HEK293 (cell line): ENCODE measurements at regions not wholly inside any gene's neighbourhood (a gene's known extent, or its start where the extent isn't known, plus 50 kb on each side); places are given as distances from the start of the nearest gene placed in this dataset.

Experiments used
- CTCF ChIA-PET: fragments of 350-600 bp; formaldehyde crosslinking; extraction: SDS; loops from one replicate; lab custom pipeline; 2021; ENCODE audit warnings: antibody characterized with exemption; lab: Yijun Ruan, JAX
- POLR2A ChIA-PET: fragments of 300-600 bp; formaldehyde crosslinking; extraction: SDS; loops from one replicate; lab custom pipeline; 2020; ENCODE audit warnings: antibody characterized with exemption, inconsistent platforms; lab: Yijun Ruan, JAX
- H3K27ac ChIP-seq: fragments of 200-500 bp; sonication (Bioruptor generic); 2 replicates; pipeline ENCODE4 v1.5.1; 2014; ENCODE audit warnings: low read depth, low read length, control low read depth, inconsistent platforms; ENCODE audit errors: extremely low read depth
- H3K36me3 ChIP-seq, 2 experiments: fragments of 200-500 bp in 1 of 2; sonication (Bioruptor generic) in 1 of 2; 1 replicate in 1 of 2; 2 replicates in 1 of 2; pipeline ENCODE4 v1.5.1; 2014 to 2017; ENCODE audit warnings: inconsistent platforms in 2 of 2, low read length in 2 of 2; ENCODE audit not compliant: control insufficient read depth in 2 of 2, insufficient read depth in 1 of 2
- H3K4me1 ChIP-seq: fragments of 200-500 bp; sonication (Bioruptor generic); 2 replicates; pipeline ENCODE4 v1.5.1; 2014; ENCODE audit warnings: mild to moderate bottlenecking, low read length, inconsistent platforms; ENCODE audit not compliant: control insufficient read depth, insufficient read depth
- H3K4me3 ChIP-seq: 2 replicates; pipeline ENCODE4 v1.5.1; 2011; ENCODE audit warnings: low read depth, mild to moderate bottlenecking, control low read depth, low read length, moderate library complexity
- H3K9me3 ChIP-seq: fragments of 200-500 bp; sonication (Bioruptor generic); 2 replicates; pipeline ENCODE4 v1.5.1; 2014; ENCODE audit warnings: low read depth, low read length, inconsistent platforms; ENCODE audit not compliant: control insufficient read depth, insufficient read depth
- CTCF ChIP-seq: fragments of 450-650 bp; formaldehyde crosslinking; IDR thresholded peaks from 2 replicates; pipeline ENCODE4 v1.5.1; 2016; ENCODE audit warnings: missing biosample characterization, missing genetic modification characterization
- EGR2 ChIP-seq: fragments of 450-650 bp; formaldehyde crosslinking; IDR thresholded peaks from 2 replicates; pipeline ENCODE4 v1.5.1; 2016; ENCODE audit warnings: low read depth, missing biosample characterization, missing genetic modification characterization
- GLI4 ChIP-seq: fragments of 450-650 bp; formaldehyde crosslinking; IDR thresholded peaks from 2 replicates; pipeline ENCODE4 v1.5.1; 2016; ENCODE audit warnings: missing biosample characterization, missing genetic modification characterization
- KLF17 ChIP-seq: fragments of 450-650 bp; formaldehyde crosslinking; IDR thresholded peaks from 2 replicates; pipeline ENCODE4 v1.5.1; 2016; ENCODE audit warnings: missing biosample characterization, missing genetic modification characterization
- PATZ1 ChIP-seq: fragments of 450-650 bp; formaldehyde crosslinking; IDR thresholded peaks from 2 replicates; pipeline ENCODE4 v1.5.1; 2016; ENCODE audit warnings: missing biosample characterization, missing genetic modification characterization
- PRDM6 ChIP-seq: fragments of 450-650 bp; formaldehyde crosslinking; IDR thresholded peaks from 2 replicates; pipeline ENCODE4 v1.5.1; 2017; ENCODE audit warnings: missing biosample characterization, missing genetic modification characterization
- SETDB1 ChIP-seq: IDR thresholded peaks from one replicate; pipeline ENCODE4 v1.6.1; 2017; ENCODE audit warnings: mild to moderate bottlenecking, low read length, moderate library complexity, mixed read lengths; ENCODE audit not compliant: insufficient read length
- ZBTB17 ChIP-seq: fragments of 450-650 bp; formaldehyde crosslinking; IDR thresholded peaks from 2 replicates; pipeline ENCODE4 v1.5.1; 2016; ENCODE audit warnings: missing biosample characterization, missing genetic modification characterization
- ZBTB44 ChIP-seq: fragments of 450-650 bp; IDR thresholded peaks from 2 replicates; pipeline ENCODE4 v1.5.1; 2018; ENCODE audit warnings: missing biosample characterization, mild to moderate bottlenecking, missing genetic modification characterization
- ZNF112 ChIP-seq: fragments of 450-650 bp; formaldehyde crosslinking; IDR thresholded peaks from 2 replicates; pipeline ENCODE4 v1.5.0; 2017; ENCODE audit warnings: missing biosample characterization, missing genetic modification characterization
- ZNF133 ChIP-seq: fragments of 450-650 bp; formaldehyde crosslinking; IDR thresholded peaks from 2 replicates; pipeline ENCODE4 v1.5.1; 2016; ENCODE audit warnings: missing biosample characterization, missing genetic modification characterization
- ZNF202 ChIP-seq: fragments of 450-650 bp; formaldehyde crosslinking; IDR thresholded peaks from 2 replicates; pipeline ENCODE4 v1.5.1; 2016; ENCODE audit warnings: missing biosample characterization, missing genetic modification characterization, borderline replicate concordance
- ZNF23 ChIP-seq: fragments of 450-650 bp; formaldehyde crosslinking; IDR thresholded peaks from 2 replicates; pipeline ENCODE4 v1.5.1; 2016; ENCODE audit warnings: missing biosample characterization, missing genetic modification characterization, borderline replicate concordance
- ZNF280D ChIP-seq: fragments of 450-650 bp; formaldehyde crosslinking; IDR thresholded peaks from 2 replicates; pipeline ENCODE4 v1.5.1; 2016; ENCODE audit warnings: missing biosample characterization, missing genetic modification characterization
- ZNF391 ChIP-seq: fragments of 450-650 bp; formaldehyde crosslinking; IDR thresholded peaks from 2 replicates; pipeline ENCODE4 v1.5.1; 2016; ENCODE audit warnings: low read depth, missing biosample characterization, missing genetic modification characterization, borderline replicate concordance
- ZNF555 ChIP-seq: fragments of 450-650 bp; formaldehyde crosslinking; conservative IDR thresholded peaks from 2 replicates; pipeline ENCODE4 v1.5.1; 2017; ENCODE audit warnings: missing biosample characterization, mild to moderate bottlenecking, missing genetic modification characterization, inconsistent platforms
- ZNF561 ChIP-seq: fragments of 450-650 bp; IDR thresholded peaks from 2 replicates; pipeline ENCODE4 v1.5.1; 2018; ENCODE audit warnings: missing biosample characterization, missing genetic modification characterization, borderline replicate concordance
- ZNF596 ChIP-seq: fragments of 450-650 bp; IDR thresholded peaks from 2 replicates; pipeline ENCODE4 v1.5.0; 2018; ENCODE audit warnings: missing biosample characterization, mild to moderate bottlenecking, missing genetic modification characterization, moderate library complexity
- ZNF658 ChIP-seq: fragments of 450-650 bp; formaldehyde crosslinking; IDR thresholded peaks from 2 replicates; pipeline ENCODE4; 2016; ENCODE audit warnings: missing biosample characterization, missing genetic modification characterization
- ZNF76 ChIP-seq: fragments of 450-650 bp; formaldehyde crosslinking; IDR thresholded peaks from 2 replicates; pipeline ENCODE4; 2016; ENCODE audit warnings: low read depth, missing biosample characterization, missing genetic modification characterization, borderline replicate concordance
- ZSCAN30 ChIP-seq: fragments of 450-650 bp; IDR thresholded peaks from 2 replicates; pipeline ENCODE4 v1.5.1; 2018; ENCODE audit warnings: missing biosample characterization, mild to moderate bottlenecking, missing genetic modification characterization, moderate library complexity

- no peaks in the 10 kb centered on the region for H3K9me3 ChIP-seq
- CTCF ChIA-PET, result interaction anchor here (0.7 to 1.6 kb wide), 5 partner anchors 70 to 465 kb away, joined by 3 to 5 read pairs (median 4); no protein-coding TSS in a partner anchor
- TF ChIP-seq ZNF202 (tag by site-specific recombination) (no peak), ZBTB17 (tag by site-specific recombination) (no peak), ZNF596 (tag by site-specific recombination) (no peak), ZNF112 (no peak), ZSCAN30 (tag by site-specific recombination) (no peak), KLF17 (tag by site-specific recombination) (no peak), ZNF561 (no peak), PRDM6 (tag by site-specific recombination) (no peak), ZNF391 (tag by site-specific recombination) (no peak), EGR2 (tag by site-specific recombination) (no peak), ZNF76 (tag by site-specific recombination) (no peak), ZNF658 (tag by site-specific recombination) (no peak)
- TF ChIP-seq, all 188 proteins: peak for 0
- H3K27ac ChIP-seq, result no peak overlapping the region
- H3K4me3 ChIP-seq, result no peak overlapping the region
- POLR2A ChIA-PET, result no interaction called here
- H3K36me3 ChIP-seq, result no peaks in the 10 kb centered on the region
- H3K4me1 ChIP-seq, result no peaks in the 10 kb centered on the region
Observed at GRCh38 chr2:37425408-37425807, 81.0 kb downstream of the QPCT start.

- ChIA-PET CTCF (no interaction called here), POLR2A (no interaction called here)
- Histone ChIP-seq H3K36me3 (no peaks in the 10 kb centered on the region), H3K9me3 (no peaks in the 10 kb centered on the region), H3K27ac (no peak overlapping the region), H3K4me1 (no peaks in the 10 kb centered on the region), H3K4me3 (no peak overlapping the region)
- TF ChIP-seq ZNF133 (tag by site-specific recombination), result no peak
Observed at GRCh38 chr2:37427241-37427640, 82.8 kb downstream of the QPCT start.

GRCh38 chr2:37436323-37436722 is 91.9 kb downstream of the QPCT start:
- POLR2A ChIA-PET, result no interaction called here
- TF ChIP-seq SETDB1, result no peak
- no peak for TF ChIP-seq ZNF280D (tag by site-specific recombination)
- no peak for TF ChIP-seq ZNF23 (tag by site-specific recombination)
- no peak for TF ChIP-seq GLI4 (tag by site-specific recombination)
- TF ChIP-seq PATZ1, result no peak
- TF ChIP-seq ZNF555 (tag by site-specific recombination), result no peak
- TF ChIP-seq CTCF, result no peak
- no peak for TF ChIP-seq ZBTB44 (tag by site-specific recombination)

More at GRCh38 chr2:37436323-37436722, 91.9 kb downstream of the QPCT start:
- H3K9me3 ChIP-seq, result no peaks in the 10 kb centered on the region; the same call in 1 of the 2 replicates
- H3K4me1 ChIP-seq, result no peaks in the 10 kb centered on the region
- H3K36me3 ChIP-seq, result no peaks in the 10 kb centered on the region
- H3K27ac ChIP-seq, result no peak overlapping the region
- no peak overlapping the region for H3K4me3 ChIP-seq
- CTCF ChIA-PET, result interaction anchor here (0.5 to 0.7 kb wide), 4 partner anchors 15 to 97 kb away, joined by 3 to 4 read pairs (median 3); no protein-coding TSS in a partner anchor
